NCI-H2171 (cell line): ENCODE measurements at regions not wholly inside any gene's neighbourhood (a gene's known extent, or its start where the extent isn't known, plus 50 kb on each side); places are given as distances from the start of the nearest gene placed in this dataset.
"Not testable (repeated sequence)": the region's sequence is repeated elsewhere in the genome, so short reads cannot be mapped to it uniquely, and the experiment has no call there.

Source experiments
- DNase-seq: peaks from one replicate; lab custom pipeline; 2025; lab: John Stamatoyannopoulos, UW

DNA sequence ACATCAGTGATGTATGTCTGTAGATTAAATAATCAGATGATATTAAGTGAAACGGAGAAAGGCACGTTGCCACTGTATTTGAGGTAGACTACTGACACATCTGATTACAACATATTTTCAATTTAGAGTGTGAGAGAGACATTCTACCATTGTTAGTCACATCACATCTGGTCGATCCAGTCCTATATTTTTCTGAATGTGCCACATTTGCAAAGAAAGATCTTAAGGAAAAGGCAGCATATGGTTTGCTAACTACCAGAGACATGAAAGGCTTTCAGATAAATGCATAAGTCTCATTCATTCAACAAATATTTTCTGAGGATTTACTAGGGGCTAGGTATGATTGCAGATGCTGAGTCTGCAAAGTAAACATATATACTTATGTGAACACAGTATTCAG lies 114.3 kb upstream of the RUNX1 start:
- DNase-seq = no peak

DNA sequence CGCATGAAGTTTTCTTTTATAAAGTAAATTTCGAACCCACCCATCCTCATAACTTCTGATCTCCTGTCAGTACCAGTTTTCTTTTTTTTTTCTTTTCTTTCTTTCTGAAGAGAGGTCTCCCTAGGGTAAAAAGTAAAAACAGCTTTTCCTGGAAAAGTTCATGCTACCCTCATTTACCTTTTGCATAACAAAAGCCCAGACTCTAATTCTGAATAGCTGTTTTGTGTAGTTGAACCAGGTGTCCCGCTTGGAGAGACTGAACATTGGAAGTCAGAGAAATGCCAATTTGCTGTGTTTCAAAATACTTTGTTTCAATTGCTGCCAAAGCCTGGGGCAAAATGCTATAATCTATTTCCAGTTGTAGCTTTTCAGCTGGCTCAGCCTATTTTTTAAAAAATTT lies 113.7 kb upstream of the RUNX1 start:
- DNase-seq = no peak

DNA sequence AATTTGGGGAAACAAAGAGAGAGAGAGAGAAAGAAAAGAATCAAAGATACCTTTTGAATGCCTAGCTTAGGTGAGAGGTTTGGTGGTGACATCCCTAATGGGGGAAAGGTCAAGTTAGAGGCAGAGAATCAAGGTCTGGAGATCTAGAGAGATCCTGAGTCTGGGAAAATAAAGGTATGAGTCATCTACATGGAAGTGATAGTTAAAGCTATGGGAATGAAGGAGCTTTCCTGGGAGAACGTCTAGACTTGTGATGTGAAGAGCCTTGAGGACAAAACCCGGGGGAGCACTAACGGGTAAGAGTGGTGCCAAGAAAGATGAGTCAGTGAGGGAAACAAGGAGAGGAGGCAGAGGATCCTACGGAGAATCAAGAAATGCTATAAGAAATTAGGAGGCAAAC lies 110.8 kb upstream of the RUNX1 start:
- no peak for DNase-seq

DNA sequence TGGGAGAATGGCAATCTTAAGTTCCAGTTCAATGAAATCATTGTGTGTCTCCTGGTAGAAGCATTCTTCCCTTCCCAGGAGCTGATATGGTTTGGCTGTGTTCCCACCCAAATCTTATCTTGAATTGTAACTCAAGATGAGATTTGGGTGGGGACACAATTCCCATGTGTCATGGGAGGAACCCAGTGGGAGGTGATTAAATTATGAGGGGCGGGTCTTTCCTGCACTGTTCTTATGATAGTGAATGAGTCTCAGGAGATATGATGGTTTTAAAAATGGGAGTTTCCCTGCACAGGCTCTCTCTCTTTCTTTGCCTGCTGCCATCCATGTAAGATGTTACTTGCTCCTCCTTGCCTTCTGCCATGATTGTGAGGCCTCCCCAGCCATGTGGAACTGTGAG lies 108.3 kb upstream of the RUNX1 start:
- DNase-seq = not testable (repeated sequence)

DNA sequence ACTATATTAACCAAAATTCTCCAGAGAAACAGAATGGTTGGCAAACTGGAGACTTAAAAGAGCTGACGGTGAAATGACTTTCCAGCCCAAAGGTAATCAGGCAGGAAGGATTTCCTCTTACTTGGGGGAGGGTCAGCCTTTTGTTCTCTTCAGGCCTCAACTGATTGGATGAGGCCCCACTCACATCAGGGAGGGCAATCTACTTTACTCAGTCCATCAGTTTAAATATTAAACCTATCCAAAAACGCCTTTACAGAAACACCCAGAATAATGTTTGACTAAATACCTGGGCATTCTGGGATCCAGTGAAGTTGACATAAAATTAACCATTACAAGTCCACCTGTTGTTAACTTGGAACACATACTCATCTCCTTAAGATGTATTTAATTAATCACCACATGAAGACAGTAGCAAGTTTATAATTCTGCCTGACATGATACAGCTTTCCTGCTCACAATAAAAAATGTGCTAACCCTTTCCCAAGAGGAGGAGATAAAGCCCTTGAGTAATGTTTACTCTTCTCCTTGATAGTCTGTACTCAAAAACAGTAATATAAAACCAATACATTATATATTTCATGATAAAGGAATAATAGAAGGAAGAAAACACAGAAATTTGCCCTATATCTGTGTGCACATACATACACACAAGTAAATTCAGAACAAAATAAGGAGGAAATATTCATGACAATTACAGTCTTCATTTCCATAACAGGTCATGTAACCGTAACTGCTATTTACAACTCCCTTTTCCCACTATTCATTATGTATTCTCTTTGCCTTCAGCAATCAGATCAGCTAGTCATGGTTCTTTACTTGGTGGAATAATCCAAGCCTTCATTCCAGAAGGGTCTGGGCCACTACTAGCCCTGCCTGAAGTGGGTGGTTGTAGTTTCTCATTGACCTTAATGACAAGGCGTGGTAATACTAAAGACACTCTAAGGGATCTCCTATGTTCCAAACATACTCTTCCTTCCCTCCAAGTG lies 107.5 kb upstream of the RUNX1 start:
- no peak for DNase-seq

DNA sequence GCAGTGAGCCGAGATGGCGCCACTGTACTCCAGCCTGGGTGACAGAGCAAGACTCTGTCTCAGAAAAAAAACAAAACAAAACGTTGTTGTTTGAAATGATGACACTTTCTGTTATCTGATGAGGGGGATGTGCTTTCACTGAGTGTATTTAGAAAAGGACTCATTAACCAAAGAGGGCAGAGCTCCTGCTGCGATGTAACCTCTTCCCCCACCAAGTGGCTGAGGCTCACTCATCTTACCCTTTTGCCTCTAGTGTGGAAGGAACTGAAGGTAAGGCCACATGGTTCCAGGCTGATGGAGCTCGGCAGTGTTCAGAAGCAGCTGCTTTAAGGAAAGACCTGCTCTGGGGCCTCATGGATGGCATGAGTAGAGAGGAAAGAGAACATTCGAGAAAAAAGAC lies 105.7 kb upstream of the RUNX1 start:
- DNase-seq = no peak

DNA sequence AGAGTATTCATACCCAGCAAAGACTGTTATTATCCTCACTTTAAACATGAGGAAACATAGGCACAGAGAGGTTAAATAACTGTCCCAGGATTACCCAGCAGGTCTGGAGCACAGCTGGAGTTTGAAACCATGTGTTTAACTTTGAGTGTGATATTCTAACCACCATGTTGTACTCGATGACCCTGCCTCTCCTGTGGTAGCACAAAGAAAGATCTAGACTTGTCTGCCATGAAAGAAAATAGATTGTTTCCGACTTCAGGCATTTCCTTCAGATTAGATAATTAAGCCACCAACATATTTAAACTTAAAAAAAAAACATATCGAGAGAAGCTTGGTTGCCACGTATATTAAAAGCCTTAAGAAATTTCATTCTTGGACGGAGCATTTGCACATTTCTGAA lies 104.6 kb upstream of the RUNX1 start:
- DNase-seq = no peak

DNA sequence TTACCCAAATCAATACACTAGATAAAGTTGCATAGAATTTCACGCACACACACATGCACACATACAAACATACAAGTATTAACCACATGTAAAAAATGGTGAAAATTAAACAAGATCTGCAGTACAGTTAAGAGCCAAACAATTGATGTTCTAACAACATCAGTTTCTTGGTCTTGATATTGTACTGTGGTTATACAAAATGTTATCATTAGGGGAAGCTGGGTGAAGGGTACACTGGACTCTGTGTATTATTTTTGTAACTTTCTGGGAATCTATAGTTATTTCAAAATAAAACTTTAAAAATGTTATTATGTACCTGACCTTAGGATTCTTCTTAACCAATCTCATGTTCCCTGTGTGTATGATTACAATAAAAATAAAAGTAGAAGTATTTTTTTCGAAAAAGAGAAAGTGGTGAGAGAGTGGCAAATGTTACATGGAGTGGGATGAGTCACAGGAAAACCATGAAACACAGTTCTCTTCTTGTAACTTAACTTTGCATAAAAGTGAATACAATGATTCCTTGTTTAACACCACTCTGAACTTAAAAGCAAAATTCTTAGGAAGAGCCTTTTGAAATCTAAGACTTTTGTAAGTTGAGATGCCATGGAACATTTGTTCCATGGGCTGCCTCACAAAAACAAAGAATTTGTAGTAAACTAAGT lies 101.6 kb upstream of the RUNX1 start:
- no peak for DNase-seq

DNA sequence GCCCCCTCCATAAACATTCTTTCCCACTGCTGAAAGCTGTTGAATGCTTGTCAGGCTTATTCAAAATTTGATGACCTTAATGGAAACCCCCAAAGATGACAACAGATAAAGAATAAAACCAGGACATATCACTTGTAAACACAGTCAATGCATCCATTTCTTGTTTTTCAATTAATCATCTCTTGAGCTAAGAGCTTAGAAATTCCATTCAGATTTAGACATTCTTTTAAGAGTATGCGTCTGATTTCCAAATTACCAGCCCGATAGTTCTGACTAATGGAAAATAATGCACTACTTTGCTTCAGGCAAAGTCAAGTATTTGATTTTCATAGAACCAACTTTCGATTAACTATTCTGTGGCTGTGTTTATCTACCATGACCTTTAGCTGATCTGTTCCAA lies 100.6 kb upstream of the RUNX1 start:
- no peak for DNase-seq

DNA sequence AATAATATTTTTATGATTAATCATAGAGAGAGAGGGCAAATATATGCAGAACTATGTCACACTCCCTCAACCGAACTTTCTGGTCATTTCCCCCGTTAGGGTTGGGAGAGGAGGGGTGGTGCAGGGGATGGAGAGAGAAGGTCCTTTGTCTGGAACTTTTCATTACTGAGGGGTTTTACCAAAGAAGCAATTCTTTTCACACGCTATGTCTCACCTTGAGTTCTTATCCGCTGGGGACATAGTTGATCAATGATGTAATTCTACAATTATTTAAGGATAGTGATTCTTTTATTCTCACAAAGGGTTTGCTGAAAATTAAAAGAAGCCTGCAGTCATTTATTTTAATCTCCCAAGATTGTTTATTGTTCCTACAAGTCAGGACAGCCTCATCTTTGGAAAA lies 98.3 kb upstream of the RUNX1 start:
- no peak for DNase-seq

DNA sequence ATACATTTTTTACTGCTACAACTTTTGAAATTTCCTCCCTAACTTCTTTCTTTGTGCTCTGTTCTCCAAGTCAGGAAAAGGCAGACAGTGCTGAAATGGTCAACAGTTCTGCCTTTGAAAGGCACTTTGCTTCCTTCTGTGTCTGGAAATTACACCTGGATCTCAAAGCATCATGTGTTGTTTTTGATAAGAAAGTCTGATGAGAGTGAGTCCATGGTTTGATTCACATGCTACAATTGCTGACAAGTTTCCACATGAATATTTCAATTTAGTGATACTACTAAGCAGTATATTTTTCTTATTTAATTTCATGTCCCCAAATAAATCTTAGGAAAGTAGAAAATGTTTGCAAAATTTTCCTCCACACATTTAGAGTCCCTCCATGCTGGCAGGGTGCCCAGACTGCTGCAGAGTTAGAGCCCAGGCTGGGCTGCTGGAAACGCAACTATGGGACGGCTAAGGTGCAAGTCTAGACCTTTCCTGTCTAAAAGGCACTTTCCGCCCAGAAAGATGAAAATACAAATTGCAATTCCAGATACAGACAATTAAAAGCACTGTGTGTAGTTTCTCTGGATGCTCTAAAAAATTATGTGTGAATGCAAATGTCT lies 96.6 kb upstream of the RUNX1 start:
- no peak for DNase-seq

DNA sequence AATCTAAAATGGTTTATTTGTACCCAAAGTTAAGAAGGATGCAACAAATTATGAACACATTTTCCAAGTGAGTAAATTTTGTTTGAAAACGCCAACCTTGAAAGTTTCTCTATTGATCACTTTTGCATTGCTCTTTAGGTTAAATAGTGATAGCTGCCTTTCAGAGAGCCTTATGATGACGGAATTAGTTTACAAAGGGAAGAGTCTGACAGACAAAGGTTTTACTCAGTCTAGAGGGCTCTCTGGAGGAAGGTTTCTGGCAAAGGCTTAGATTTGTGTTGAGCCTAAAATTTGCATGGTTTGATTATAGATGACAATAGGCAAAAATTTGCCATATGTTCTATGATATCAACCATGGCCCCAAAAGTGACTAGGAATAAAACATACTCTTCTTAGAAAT lies 95.9 kb upstream of the RUNX1 start:
- DNase-seq = no peak

DNA sequence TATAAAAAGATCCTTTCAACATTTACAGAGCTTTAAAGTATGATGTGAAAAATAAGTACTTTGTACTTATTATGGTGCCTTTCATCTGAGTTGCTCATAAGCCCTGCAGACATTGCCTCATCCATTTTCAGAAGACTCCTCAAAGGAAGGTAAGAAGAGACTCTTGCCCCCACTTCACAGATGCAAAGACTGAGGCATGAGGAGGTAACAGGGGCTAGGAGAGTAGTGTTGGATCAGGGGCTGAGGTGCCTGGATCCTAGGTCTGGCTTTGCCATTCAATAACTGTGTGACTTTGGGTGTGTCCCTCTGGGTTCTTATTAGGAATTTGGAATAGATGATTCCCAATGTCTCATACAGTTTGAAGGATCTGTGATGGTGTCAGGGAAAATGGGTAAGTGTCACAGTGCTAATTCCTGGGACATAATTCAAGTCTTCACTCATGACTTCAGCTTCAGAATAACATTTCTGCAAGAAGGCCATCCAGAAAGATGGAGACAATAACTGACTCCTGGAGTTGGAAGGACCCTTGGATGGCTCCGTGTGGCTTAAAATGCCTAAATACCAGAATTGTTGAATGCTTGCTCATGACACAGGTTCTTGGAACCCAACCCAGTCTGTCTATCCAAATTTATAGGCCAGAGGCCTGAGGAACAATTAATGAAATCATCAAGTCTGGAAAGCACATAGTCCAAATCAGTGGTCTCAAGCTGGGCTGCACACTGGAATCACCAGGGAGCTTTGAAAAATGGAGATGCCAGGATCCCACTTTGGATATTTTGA lies 93.1 kb upstream of the RUNX1 start:
- no peak for DNase-seq

DNA sequence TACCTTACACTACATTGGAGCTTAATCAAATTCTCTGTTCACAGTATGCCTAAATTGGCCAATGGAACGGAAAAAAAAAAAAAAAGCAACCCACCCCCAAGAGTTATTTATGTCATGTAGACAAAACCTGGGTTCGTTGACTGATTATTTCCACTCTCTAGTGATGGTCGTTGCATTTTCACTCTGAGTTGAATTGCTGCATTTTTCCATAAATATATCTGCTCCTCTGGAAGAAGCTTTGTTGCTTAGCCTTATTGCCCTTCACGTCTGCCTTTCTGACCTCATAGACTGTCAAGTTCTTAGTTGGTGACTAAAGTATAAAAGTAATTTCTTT lies 90.2 kb upstream of the RUNX1 start:
- no peak for DNase-seq

DNA sequence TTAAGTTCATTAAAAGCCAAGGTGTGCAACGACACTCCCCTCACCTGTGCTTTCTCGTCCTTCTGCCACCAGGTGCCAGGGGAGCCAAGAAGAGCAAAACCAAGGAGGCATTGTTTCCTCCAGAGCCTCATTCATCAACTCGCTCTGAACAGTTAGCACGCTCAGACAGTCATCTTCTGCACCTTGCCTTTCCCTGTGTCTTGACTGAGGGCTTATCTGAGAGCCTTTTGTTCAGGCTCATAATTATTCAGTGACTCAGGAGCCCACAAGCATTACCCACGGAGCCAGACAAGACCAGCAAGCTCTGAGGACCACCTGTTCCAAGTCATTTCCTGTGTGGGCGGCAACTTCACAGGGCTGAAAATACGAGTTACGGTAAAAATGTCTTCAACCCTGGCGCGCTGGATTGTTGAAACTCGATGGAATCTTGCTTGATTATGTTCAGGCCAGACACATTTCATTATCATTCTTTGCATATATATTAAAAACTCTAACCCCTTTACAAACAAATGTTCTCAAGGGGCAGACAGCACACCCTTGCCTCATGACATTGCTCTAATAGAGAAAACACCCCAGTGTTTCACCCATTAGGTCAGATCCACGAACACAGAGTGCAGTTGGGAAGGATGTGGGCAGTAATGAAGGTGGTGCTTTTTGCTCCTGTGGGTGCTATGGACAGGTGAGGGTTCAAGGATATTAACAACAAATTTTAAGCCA lies 89.7 kb upstream of the RUNX1 start:
- DNase-seq = no peak

DNA sequence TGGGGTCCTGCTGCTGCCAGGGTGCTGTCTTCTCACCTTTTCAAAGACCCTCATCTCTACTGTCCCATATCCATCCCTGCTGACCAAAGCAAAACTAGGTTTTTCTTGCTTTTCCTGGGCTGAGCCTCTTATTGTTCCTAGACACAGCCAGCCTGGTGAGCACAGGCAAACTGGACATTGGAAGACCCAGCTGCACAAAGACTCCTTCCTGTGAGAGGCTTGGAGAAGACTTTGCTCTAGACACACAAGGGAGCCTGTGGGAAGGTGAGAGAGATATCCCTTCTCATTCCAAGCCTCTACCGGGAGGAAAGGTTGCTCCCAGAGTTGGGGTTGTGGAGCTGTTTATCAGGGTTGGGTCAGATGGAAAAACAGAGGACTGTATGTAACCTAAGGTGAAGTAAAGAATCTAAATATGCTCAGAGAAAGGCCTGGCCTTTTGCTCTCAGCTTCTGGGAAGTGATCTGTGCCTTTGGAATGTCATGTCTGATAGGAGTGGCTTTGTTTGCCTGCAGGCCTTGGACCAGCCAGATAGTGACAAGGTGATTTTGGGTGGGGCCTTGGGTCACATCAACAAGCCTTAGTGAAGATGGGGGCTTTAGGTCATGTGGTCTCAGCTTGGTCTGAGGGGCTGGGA lies 87.6 kb upstream of the RUNX1 start:
- DNase-seq = no peak

DNA sequence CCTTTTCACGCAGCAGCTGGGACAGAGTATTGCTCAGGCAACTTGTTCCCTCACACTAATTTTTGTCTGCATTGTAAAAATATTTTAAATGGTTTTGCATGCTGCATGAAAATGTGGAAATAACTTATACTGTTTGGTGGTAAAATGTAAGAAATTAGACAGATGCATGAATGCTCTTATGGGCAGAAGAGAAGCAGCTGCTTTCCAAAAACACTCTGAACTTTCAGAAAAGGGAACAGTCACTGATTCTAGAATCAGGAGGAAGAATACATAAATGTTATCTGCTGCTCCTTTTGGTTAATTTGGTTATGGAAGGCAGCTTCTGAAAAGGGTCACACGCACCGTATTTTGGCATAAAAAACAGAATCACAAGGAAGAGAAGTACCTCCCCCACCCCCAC lies 87.0 kb upstream of the RUNX1 start:
- no peak for DNase-seq

DNA sequence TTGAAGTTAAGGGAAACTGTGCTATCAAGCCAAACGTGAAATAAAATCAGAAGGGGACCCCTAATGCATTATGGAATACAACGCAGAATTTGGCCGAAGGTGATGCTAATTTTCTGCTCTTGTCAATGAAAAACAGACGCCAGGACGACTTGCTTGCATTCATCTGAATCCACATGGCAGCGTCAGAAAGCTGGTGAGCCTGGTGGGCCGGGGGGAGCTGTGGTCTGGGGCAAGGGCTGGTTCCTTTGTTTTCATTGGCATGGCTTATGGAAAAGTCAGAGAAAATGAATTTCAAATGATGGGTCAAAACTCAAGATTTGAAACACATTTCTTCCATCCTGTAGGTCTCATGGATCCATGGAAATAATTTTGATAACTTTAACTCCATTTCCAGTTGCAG lies 86.4 kb upstream of the RUNX1 start:
- no peak for DNase-seq

DNA sequence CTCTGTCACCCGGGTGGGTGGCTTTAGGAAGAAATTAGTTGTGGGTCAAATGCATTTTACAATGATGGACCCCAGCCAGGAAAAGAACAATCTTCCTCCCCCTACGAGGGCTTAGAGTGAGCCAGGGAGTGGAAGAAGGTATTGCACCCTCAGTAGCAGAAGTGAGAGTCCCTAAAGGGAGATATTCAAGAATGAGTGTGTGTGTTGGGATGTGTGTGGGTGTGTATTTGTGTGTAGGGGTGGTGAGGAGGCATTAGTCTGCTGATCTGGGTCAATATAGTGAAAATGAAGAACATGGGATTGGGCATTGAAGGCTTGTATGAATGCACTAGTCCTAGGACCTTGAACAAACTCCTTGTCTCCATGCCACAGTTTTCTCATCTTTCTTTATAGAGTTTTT lies 85.2 kb upstream of the RUNX1 start:
- no peak for DNase-seq

DNA sequence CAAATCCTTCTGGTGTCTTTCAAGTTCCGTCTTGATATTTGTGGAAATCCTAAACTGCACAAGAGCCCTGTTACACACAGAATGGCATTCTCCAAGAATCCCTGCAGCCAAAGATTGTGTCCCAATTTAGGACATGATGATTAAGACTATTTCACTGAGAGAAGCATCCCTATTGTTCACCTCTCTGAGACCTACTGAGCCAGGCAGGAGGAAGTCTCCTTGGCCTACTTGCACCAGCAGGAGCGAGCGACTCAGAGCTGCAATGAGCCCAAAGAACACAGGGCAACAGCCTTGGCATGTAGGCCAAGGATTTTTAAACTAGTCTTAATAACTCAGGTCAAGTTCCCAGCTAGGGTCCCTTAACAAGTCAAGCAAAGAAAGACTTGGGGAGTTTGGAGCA lies 79.4 kb upstream of the RUNX1 start:
- DNase-seq = no peak

DNA sequence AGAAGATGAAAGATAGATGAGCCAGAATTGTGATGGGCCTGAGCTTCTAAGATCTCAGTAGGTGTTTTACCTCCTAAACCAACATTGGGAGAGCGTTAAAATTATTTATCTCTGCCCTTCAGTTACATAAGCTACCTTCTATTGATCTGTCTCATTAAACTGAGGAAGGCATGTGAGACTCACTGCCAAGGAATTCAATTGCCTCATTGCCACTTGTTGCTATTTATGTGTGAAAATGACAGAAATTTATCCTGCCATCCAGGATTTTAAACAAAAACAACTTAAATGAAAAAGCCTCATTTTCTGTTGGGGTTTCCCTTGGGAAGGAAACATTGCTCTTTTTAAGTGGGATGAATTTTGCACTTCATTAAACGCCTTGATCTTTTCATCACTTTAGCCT lies 78.7 kb upstream of the RUNX1 start:
- DNase-seq = no peak
